H1 (cell line): ENCODE measurements at regions not wholly inside any gene's neighbourhood (a gene's known extent, or its start where the extent isn't known, plus 50 kb on each side); places are given as distances from the start of the nearest gene placed in this dataset.

ENCODE experiments used
- CTCF ChIA-PET: fragments of 300-600 bp; sonication (Branson Sonifier 250); formaldehyde crosslinking; loops from one replicate; lab custom pipeline; 2021; ENCODE audit not compliant: partially characterized antibody; lab: Charles Lee
- POLR2A ChIA-PET: fragments of 300-600 bp; sonication (Branson Sonifier 250); formaldehyde crosslinking; loops from one replicate; lab custom pipeline; 2021; ENCODE audit warnings: inconsistent platforms; ENCODE audit not compliant: partially characterized antibody; lab: Charles Lee
- DNase-seq, 2 experiments: peaks; one replicate each; pipeline versions ENCODE4 v3.0.0 to v3.0.0-alpha.2; 2010 to 2022; ENCODE audit warnings: low spot score in 2 of 2, low read depth in 1 of 2, mixed read lengths in 1 of 2
- FAIRE-seq: peaks from 2 replicates; lab custom pipeline; 2011; peaks lifted over from hg19 to GRCh38; lab: Jason Lieb, UNC
- H2AFZ ChIP-seq: 2 replicates; pipeline ENCODE4 v1.8.1; 2012; ENCODE audit warnings: low read length, inconsistent platforms
- H2AK5ac ChIP-seq: 2 replicates; pipeline ENCODE4 v1.6.1; 2013; ENCODE audit warnings: low read depth, low read length
- H2BK120ac ChIP-seq: replicated peaks from 2 replicates; pipeline ENCODE3; 2013; ENCODE audit warnings: low read depth, low read length, inconsistent platforms
- H2BK12ac ChIP-seq: 2 replicates; pipeline ENCODE4 v1.6.1; 2013; ENCODE audit warnings: low read depth, low read length
- H2BK15ac ChIP-seq: 2 replicates; pipeline ENCODE4 v1.6.1; 2013; ENCODE audit warnings: low read length
- H2BK20ac ChIP-seq: 2 replicates; pipeline ENCODE4 v1.6.1; 2013; ENCODE audit warnings: low read length
- H2BK5ac ChIP-seq: 2 replicates; pipeline ENCODE4 v1.6.1; 2013; ENCODE audit warnings: low read depth, low read length
- H3K14ac ChIP-seq: 2 replicates; pipeline ENCODE4 v1.6.1; 2013; ENCODE audit warnings: inconsistent platforms; ENCODE audit not compliant: insufficient read length
- H3K18ac ChIP-seq: 2 replicates; pipeline ENCODE4 v1.6.1; 2013; ENCODE audit warnings: low read length; ENCODE audit errors: extremely low read depth
- H3K23ac ChIP-seq: 2 replicates; pipeline ENCODE4 v1.6.1; 2013; ENCODE audit warnings: inconsistent platforms; ENCODE audit not compliant: insufficient read length
- H3K23me2 ChIP-seq: 2 replicates; pipeline ENCODE4 v1.6.1; 2013; ENCODE audit warnings: low read depth, low read length
- H3K27ac ChIP-seq: 2 replicates; pipeline ENCODE4 v1.6.1; 2011; ENCODE audit warnings: low read depth, low read length, inconsistent platforms
- H3K27me3 ChIP-seq, 4 experiments: replicated peaks in 1 of 4; 1 replicate in 1 of 4; 2 replicates in 3 of 4; pipeline versions ENCODE4 v1.6.1 to v1.8.1; 2011 to 2013; ENCODE audit warnings: low read length in 3 of 4, mild to moderate bottlenecking in 3 of 4, inconsistent platforms in 2 of 4, mixed read lengths in 2 of 4, moderate library complexity in 1 of 4; ENCODE audit not compliant: control insufficient read depth in 3 of 4, insufficient read depth in 3 of 4; ENCODE audit errors: extremely low read depth in 1 of 4
- H3K36me3 ChIP-seq, 4 experiments: 2 replicates each; pipeline versions ENCODE4 v1.6.1 to v1.8.1; 2011 to 2013; ENCODE audit warnings: mild to moderate bottlenecking in 4 of 4, low read length in 3 of 4, moderate library complexity in 2 of 4, control low read depth in 1 of 4, inconsistent platforms in 1 of 4; ENCODE audit not compliant: insufficient read depth in 4 of 4, control insufficient read depth in 2 of 4
- H3K4ac ChIP-seq: replicated peaks from 2 replicates; pipeline ENCODE3; 2013; ENCODE audit warnings: low read length, low read depth, mixed read lengths, inconsistent platforms; ENCODE audit not compliant: insufficient read length
- H3K4me1 ChIP-seq, 4 experiments: replicated peaks in 1 of 4; 1 replicate in 1 of 4; 2 replicates in 3 of 4; pipeline versions ENCODE4 v1.6.1 to v1.8.1; 2011 to 2013; ENCODE audit warnings: low read length in 3 of 4, inconsistent platforms in 2 of 4, mixed read lengths in 1 of 4; ENCODE audit not compliant: insufficient read depth in 4 of 4, control insufficient read depth in 3 of 4
- H3K4me2 ChIP-seq, 2 experiments: 2 replicates each; pipeline versions ENCODE4 v1.6.1 to v1.8.1; 2011 to 2013; ENCODE audit warnings: low read depth in 2 of 2, low read length in 2 of 2, control low read depth in 1 of 2, inconsistent platforms in 1 of 2, mild to moderate bottlenecking in 1 of 2; ENCODE audit not compliant: insufficient read depth in 1 of 2
- H3K4me3 ChIP-seq, 4 experiments: fragments of 200-600, 300-600 bp in 1 of 4; sonication (generic), shearing (Covaris generic), sonication (Bioruptor Twin) in 1 of 4; 2 replicates each; pipeline versions ENCODE4 v1.5.1 to v1.8.1; 2011 to 2016; ENCODE audit warnings: low read length in 4 of 4, low read depth in 3 of 4, control low read depth in 2 of 4, inconsistent platforms in 2 of 4, mild to moderate bottlenecking in 2 of 4, mixed read lengths in 1 of 4, moderate library complexity in 1 of 4; ENCODE audit not compliant: insufficient read depth in 2 of 4; ENCODE audit errors: extremely low read depth in 1 of 4
- H3K56ac ChIP-seq: replicated peaks from 2 replicates; pipeline ENCODE3; 2013; ENCODE audit warnings: low read depth, mild to moderate bottlenecking, mixed read lengths, low read length, inconsistent platforms; ENCODE audit not compliant: insufficient read length
- H3K79me1 ChIP-seq: 2 replicates; pipeline ENCODE4 v1.6.1; 2013; ENCODE audit warnings: low read depth, low read length, control low read depth
- H3K79me2 ChIP-seq, 2 experiments: 2 replicates each; pipeline versions ENCODE4 v1.6.1 to v1.8.1; 2012 to 2013; ENCODE audit warnings: low read length in 2 of 2, mild to moderate bottlenecking in 2 of 2, inconsistent platforms in 1 of 2; ENCODE audit not compliant: insufficient read depth in 2 of 2, control insufficient read depth in 1 of 2
- H3K9ac ChIP-seq, 4 experiments: replicated peaks in 1 of 4; 1 replicate in 1 of 4; 2 replicates in 3 of 4; pipeline versions ENCODE4 v1.6.1 to v1.8.1; 2011 to 2013; ENCODE audit warnings: low read depth in 3 of 4, low read length in 3 of 4, control low read depth in 2 of 4, mild to moderate bottlenecking in 2 of 4, moderate library complexity in 2 of 4, inconsistent platforms in 1 of 4; ENCODE audit errors: extremely low read depth in 1 of 4
- H3K9me3 ChIP-seq, 2 experiments: 2 replicates each; pipeline versions ENCODE4 v1.6.1 to v1.8.1; 2012 to 2013; ENCODE audit warnings: mild to moderate bottlenecking in 2 of 2, moderate library complexity in 2 of 2, control low read depth in 1 of 2, inconsistent platforms in 1 of 2, low read depth in 1 of 2, low read length in 1 of 2, mixed read lengths in 1 of 2; ENCODE audit not compliant: insufficient read depth in 2 of 2
- H4K20me1 ChIP-seq, 2 experiments: replicated peaks in 1 of 2; 2 replicates each; pipeline versions ENCODE3 to v1.8.1; 2011 to 2013; ENCODE audit warnings: inconsistent platforms in 2 of 2, low read length in 2 of 2, mild to moderate bottlenecking in 1 of 2; ENCODE audit not compliant: insufficient read depth in 2 of 2, control insufficient read depth in 1 of 2
- H4K5ac ChIP-seq: 2 replicates; pipeline ENCODE4 v1.6.1; 2013; ENCODE audit warnings: low read length, low read depth, mixed read lengths, inconsistent platforms; ENCODE audit not compliant: insufficient read length
- H4K8ac ChIP-seq: 2 replicates; pipeline ENCODE4 v1.8.0; 2013; ENCODE audit warnings: mild to moderate bottlenecking, moderate library complexity, low read length, inconsistent platforms; ENCODE audit not compliant: insufficient read depth; ENCODE audit errors: extremely low read depth
- H4K91ac ChIP-seq: replicated peaks from 2 replicates; pipeline ENCODE3; 2013; ENCODE audit warnings: low read length, mixed read lengths, inconsistent platforms; ENCODE audit not compliant: insufficient read length
- WGBS, 2 experiments: shearing (Covaris generic) in 1 of 2; methylation state at CpG; one replicate each; pipeline versions ENCODE4 v1.1.6 to v1.1.7; 2013 to 2015; ENCODE audit warnings: low lambda C conversion rate in 2 of 2, mixed read lengths in 2 of 2, inconsistent platforms in 1 of 2, low coverage in 1 of 2, missing lambda C conversion rate in 1 of 2; ENCODE audit not compliant: insufficient replicate concordance in 2 of 2, insufficient coverage in 1 of 2, insufficient read length in 1 of 2; ENCODE audit errors: extremely low coverage in 1 of 2, missing lambda C conversion rate in 1 of 2; 5-methylcytosine and 5-hydroxymethylcytosine counted together
- TF ChIP-seq, protein P1 (sequence below): fragments of 300-600 bp; sonication (generic); IDR thresholded peaks from 2 replicates; pipeline ENCODE4 v1.7.1; 2012; ENCODE audit warnings: low read length, moderate library complexity, mild to moderate bottlenecking, inconsistent platforms; ENCODE audit not compliant: insufficient replicate concordance

GRCh38 chr12:67099858-67100257 is 169.3 kb upstream of the CAND1 start:
- no peak for FAIRE-seq
- no peak overlapping the region for H4K91ac ChIP-seq
- H2BK20ac ChIP-seq, result no peak overlapping the region
- ChIA-PET CTCF (interaction anchor here (1.2 kb wide), 1 partner anchor 61 kb away, joined by 3 read pairs; no protein-coding TSS in a partner anchor), POLR2A (no interaction called here)
- H2BK120ac ChIP-seq, result no peak overlapping the region
- H3K27me3 ChIP-seq, result no peaks in the 10 kb centered on the region
- no peak overlapping the region for H2BK12ac ChIP-seq
- no peaks in the 10 kb centered on the region for H3K4me1 ChIP-seq
- H3K4me2 ChIP-seq, result no peak overlapping the region
- H3K36me3 ChIP-seq, result no peaks in the 10 kb centered on the region
- no peak overlapping the region for H3K18ac ChIP-seq
- no peaks in the 10 kb centered on the region for H4K20me1 ChIP-seq
- no peak overlapping the region for H3K56ac ChIP-seq
- no peak overlapping the region for H3K4me3 ChIP-seq
- H4K8ac ChIP-seq, result no peak overlapping the region
- no peak overlapping the region for H2AK5ac ChIP-seq
- H3K27ac ChIP-seq, result no peak overlapping the region
- H3K23ac ChIP-seq, result no peak overlapping the region
- H2AFZ ChIP-seq, result no peak overlapping the region
- no peak overlapping the region for H4K5ac ChIP-seq
- no peak overlapping the region for H3K4ac ChIP-seq
- H3K79me2 ChIP-seq, result no peaks in the 10 kb centered on the region
- H2BK15ac ChIP-seq, result no peak overlapping the region
- H3K23me2 ChIP-seq, result no peaks in the 10 kb centered on the region
- no peaks in the 10 kb centered on the region for H3K79me1 ChIP-seq
- DNase-seq, result no peak
- no peak overlapping the region for H3K9ac ChIP-seq
- 90% methylated on average over 3 of the region's 3 CpGs; no CpG with 5 or more reads in 1 of the 2 experiments for WGBS, 2 experiments
- no peak overlapping the region for H2BK5ac ChIP-seq
- H3K9me3 ChIP-seq, result no peaks in the 10 kb centered on the region
- H3K14ac ChIP-seq, result no peak overlapping the region
- TF ChIP-seq, protein P1, sequence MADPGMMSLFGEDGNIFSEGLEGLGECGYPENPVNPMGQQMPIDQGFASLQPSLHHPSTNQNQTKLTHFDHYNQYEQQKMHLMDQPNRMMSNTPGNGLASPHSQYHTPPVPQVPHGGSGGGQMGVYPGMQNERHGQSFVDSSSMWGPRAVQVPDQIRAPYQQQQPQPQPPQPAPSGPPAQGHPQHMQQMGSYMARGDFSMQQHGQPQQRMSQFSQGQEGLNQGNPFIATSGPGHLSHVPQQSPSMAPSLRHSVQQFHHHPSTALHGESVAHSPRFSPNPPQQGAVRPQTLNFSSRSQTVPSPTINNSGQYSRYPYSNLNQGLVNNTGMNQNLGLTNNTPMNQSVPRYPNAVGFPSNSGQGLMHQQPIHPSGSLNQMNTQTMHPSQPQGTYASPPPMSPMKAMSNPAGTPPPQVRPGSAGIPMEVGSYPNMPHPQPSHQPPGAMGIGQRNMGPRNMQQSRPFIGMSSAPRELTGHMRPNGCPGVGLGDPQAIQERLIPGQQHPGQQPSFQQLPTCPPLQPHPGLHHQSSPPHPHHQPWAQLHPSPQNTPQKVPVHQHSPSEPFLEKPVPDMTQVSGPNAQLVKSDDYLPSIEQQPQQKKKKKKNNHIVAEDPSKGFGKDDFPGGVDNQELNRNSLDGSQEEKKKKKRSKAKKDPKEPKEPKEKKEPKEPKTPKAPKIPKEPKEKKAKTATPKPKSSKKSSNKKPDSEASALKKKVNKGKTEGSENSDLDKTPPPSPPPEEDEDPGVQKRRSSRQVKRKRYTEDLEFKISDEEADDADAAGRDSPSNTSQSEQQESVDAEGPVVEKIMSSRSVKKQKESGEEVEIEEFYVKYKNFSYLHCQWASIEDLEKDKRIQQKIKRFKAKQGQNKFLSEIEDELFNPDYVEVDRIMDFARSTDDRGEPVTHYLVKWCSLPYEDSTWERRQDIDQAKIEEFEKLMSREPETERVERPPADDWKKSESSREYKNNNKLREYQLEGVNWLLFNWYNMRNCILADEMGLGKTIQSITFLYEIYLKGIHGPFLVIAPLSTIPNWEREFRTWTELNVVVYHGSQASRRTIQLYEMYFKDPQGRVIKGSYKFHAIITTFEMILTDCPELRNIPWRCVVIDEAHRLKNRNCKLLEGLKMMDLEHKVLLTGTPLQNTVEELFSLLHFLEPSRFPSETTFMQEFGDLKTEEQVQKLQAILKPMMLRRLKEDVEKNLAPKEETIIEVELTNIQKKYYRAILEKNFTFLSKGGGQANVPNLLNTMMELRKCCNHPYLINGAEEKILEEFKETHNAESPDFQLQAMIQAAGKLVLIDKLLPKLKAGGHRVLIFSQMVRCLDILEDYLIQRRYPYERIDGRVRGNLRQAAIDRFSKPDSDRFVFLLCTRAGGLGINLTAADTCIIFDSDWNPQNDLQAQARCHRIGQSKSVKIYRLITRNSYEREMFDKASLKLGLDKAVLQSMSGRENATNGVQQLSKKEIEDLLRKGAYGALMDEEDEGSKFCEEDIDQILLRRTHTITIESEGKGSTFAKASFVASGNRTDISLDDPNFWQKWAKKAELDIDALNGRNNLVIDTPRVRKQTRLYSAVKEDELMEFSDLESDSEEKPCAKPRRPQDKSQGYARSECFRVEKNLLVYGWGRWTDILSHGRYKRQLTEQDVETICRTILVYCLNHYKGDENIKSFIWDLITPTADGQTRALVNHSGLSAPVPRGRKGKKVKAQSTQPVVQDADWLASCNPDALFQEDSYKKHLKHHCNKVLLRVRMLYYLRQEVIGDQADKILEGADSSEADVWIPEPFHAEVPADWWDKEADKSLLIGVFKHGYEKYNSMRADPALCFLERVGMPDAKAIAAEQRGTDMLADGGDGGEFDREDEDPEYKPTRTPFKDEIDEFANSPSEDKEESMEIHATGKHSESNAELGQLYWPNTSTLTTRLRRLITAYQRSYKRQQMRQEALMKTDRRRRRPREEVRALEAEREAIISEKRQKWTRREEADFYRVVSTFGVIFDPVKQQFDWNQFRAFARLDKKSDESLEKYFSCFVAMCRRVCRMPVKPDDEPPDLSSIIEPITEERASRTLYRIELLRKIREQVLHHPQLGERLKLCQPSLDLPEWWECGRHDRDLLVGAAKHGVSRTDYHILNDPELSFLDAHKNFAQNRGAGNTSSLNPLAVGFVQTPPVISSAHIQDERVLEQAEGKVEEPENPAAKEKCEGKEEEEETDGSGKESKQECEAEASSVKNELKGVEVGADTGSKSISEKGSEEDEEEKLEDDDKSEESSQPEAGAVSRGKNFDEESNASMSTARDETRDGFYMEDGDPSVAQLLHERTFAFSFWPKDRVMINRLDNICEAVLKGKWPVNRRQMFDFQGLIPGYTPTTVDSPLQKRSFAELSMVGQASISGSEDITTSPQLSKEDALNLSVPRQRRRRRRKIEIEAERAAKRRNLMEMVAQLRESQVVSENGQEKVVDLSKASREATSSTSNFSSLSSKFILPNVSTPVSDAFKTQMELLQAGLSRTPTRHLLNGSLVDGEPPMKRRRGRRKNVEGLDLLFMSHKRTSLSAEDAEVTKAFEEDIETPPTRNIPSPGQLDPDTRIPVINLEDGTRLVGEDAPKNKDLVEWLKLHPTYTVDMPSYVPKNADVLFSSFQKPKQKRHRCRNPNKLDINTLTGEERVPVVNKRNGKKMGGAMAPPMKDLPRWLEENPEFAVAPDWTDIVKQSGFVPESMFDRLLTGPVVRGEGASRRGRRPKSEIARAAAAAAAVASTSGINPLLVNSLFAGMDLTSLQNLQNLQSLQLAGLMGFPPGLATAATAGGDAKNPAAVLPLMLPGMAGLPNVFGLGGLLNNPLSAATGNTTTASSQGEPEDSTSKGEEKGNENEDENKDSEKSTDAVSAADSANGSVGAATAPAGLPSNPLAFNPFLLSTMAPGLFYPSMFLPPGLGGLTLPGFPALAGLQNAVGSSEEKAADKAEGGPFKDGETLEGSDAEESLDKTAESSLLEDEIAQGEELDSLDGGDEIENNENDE, result no peak
